Heart left ventricle (tissue), 16 donors: ENCODE measurements at regions not wholly inside any gene's neighbourhood (a gene's known extent, or its start where the extent isn't known, plus 50 kb on each side); places are given as distances from the start of the nearest gene placed in this dataset.

Experiments
- ATAC-seq, 4 donors: fragments of 200-7000 bp; cut with Tn5 transposase; one replicate each; pipeline ENCODE4 v1.9.1; 2020 to 2022; ENCODE audit warnings: moderate library complexity in 4 of 4, mild to moderate bottlenecking in 3 of 4, moderate number of reproducible peaks in 1 of 4
- DNase-seq, 5 donors: peaks; one replicate each; pipeline ENCODE4 v3.0.0-alpha.2; 2020
- H3K27ac ChIP-seq, 12 donors: fragments of 200-600 bp; sonication (generic) in 4 of 12; one replicate each; pipeline versions ENCODE4 v1.5.0 to v1.8.0; 2016 to 2022; ENCODE audit warnings: mild to moderate bottlenecking in 2 of 12
- H3K27me3 ChIP-seq, 9 donors: fragments of 200-600 bp; sonication (generic) in 2 of 9; one replicate each; pipeline versions ENCODE4 v1.5.1 to v1.8.0; 2016 to 2022; ENCODE audit warnings: mild to moderate bottlenecking in 3 of 9
- H3K36me3 ChIP-seq, 9 donors: fragments of 200-600 bp; sonication (generic) in 2 of 9; one replicate each; pipeline versions ENCODE4 v1.5.0 to v1.8.0; 2018 to 2022; ENCODE audit warnings: mild to moderate bottlenecking in 2 of 9
- H3K4me1 ChIP-seq, 12 donors: fragments of 200-600 bp; sonication (generic) in 4 of 12; one replicate each; pipeline versions ENCODE4 v1.5.0 to v1.8.0; 2016 to 2022; ENCODE audit warnings: mild to moderate bottlenecking in 3 of 12
- H3K4me3 ChIP-seq, 12 donors: fragments of 200-600 bp; sonication (generic) in 4 of 12; one replicate each; pipeline versions ENCODE4 v1.5.0 to v1.8.0; 2017 to 2022; ENCODE audit warnings: mild to moderate bottlenecking in 9 of 12, moderate library complexity in 4 of 12
- H3K9me3 ChIP-seq, 12 donors: fragments of 200-600 bp; sonication (generic) in 4 of 12; one replicate each; pipeline versions ENCODE4 v1.5.0 to v1.8.0; 2016 to 2022; ENCODE audit warnings: mild to moderate bottlenecking in 1 of 12
- CTCF ChIP-seq, 12 donors: fragments of 200-600 bp; sonication (generic) in 4 of 12; IDR thresholded peaks; one replicate each; pipeline versions ENCODE4 v1.5.0 to v1.8.0; 2018 to 2022; ENCODE audit warnings: antibody characterized with exemption in 12 of 12, mild to moderate bottlenecking in 5 of 12
- POLR2A ChIP-seq, 2 donors: fragments of 450-650 bp; IDR thresholded peaks; one replicate each; pipeline ENCODE4 v1.6.1; 2017; ENCODE audit warnings: antibody characterized with exemption in 2 of 2, mild to moderate bottlenecking in 2 of 2, moderate library complexity in 2 of 2
- WGBS, 4 donors: extraction: QIAGEN DNeasy Blood & Tissue Kit in 2 of 4; methylation state at CpG; one replicate each; pipeline versions ENCODE4 v1.1.5 to v1.1.7; 2013 to 2018; 5-methylcytosine and 5-hydroxymethylcytosine counted together
- intact Hi-C, 10 donors: fragments of 100-400 bp; cut with DNase I; formaldehyde crosslinking; loops; one replicate each; pipeline versions ENCODE4 v1.11.1 to v1.14.2; 2022
- donor health status: ischemic (EF 13 %, LVEDD 7.1; RV severe dilation, severe dysfunction).
- donor health status: healthy with polysubstance abuse.
- donor health status: DM: no; HTN: yes; CAD: no.
- donor health status: DM: no; HTN: no; CAD: no.
- donor health status: ischemic (EF 25% LVEDD 6.9; RV normal size, moderate dysfunction).
- donor health status: ischemic (EF 25% LVEDD 5.7; RV mildly dilated, moderate dysfunction).
- donor health status: healthy.
- donor health status: DM: yes; HTN: yes; CAD: no.
- donor health status: ischemic (EF 35%, LVEDD 5.7; RV mildly dilated, moderate dysfunction).
- donor health status: nonischemic (EF 11% LVEDD 7.7; RV severe dilation, severe dysfunction).
- donor health status: DM: yes; HTN: yes; CAD: no.
- donor health status: PGD.
- donor health status: ischemic (EF 29% LVEDD 5.4; RV normal size, mild dysfunction).
- donor health status: nonischemic (EF 23%, LVEDD 6.1; RV moderate dilation, normal function).

- Histone ChIP-seq H3K9me3 (no peaks in the 10 kb centered on the region), H3K27me3 (no peaks in the 10 kb centered on the region), H3K27ac (no peak overlapping the region), H3K36me3 (no peaks in the 10 kb centered on the region), H3K4me3 (no peak overlapping the region), H3K4me1 (no peaks in the 10 kb centered on the region)
- 61 to 85% (median 66%) methylated on average over 1 of the region's 1 CpG for WGBS, 4 donors
- intact Hi-C loops = no loop called here
- ATAC-seq = no peak
- no peak for DNase-seq
- TF ChIP-seq CTCF (IDR thresholded peaks at IDR 0.05) (no peak), POLR2A (IDR thresholded peaks at IDR 0.05) (no peak)
These were observed 182.2 kb downstream of the TAF11L14 start for GRCh38 chr5:17816505-17816904.

GRCh38 chr5:17816944-17817343 lies 182.7 kb downstream of the TAF11L14 start:
- no peak overlapping the region for H3K27ac ChIP-seq
- WGBS, 4 donors = 70 to 74% (median 71%) methylated on average over 2 of the region's 2 CpGs
- H3K4me1 ChIP-seq = no peaks in the 10 kb centered on the region
- no peak overlapping the region for H3K4me3 ChIP-seq
- DNase-seq = no peak
- ATAC-seq = no peak
- H3K9me3 ChIP-seq = no peaks in the 10 kb centered on the region
- intact Hi-C loops = no loop called here
- H3K27me3 ChIP-seq = no peaks in the 10 kb centered on the region
- TF ChIP-seq CTCF (IDR thresholded peaks at IDR 0.05) (no peak), POLR2A (IDR thresholded peaks at IDR 0.05) (no peak)
- H3K36me3 ChIP-seq = no peaks in the 10 kb centered on the region

DNA sequence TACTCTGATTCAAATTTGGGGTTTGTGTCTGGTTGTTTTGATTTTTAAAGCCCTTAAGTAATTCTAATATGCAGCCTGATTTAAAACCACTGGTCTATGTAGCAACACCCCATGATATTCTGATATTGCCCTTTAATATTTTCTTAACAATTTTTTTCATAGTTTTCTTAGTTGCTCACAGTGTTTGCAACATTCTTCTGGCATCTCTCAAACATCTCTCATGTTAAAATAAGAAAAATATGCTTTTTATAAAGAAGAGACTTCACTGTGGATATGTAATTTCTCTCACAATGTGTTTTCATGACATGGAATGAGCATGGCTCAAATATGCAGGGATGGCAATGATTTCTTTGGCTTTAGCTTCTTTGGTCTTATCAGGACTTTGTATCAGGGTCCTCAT lies 183.7 kb downstream of the TAF11L14 start:
- intact Hi-C loops = no loop called here
- TF ChIP-seq CTCF (IDR thresholded peaks at IDR 0.05) (no peak), POLR2A (IDR thresholded peaks at IDR 0.05) (no peak)
- no peak overlapping the region for H3K27ac ChIP-seq
- no peak for DNase-seq
- ATAC-seq = no peak
- no peak overlapping the region for H3K4me3 ChIP-seq
- no peaks in the 10 kb centered on the region for H3K9me3 ChIP-seq
- H3K36me3 ChIP-seq = no peaks in the 10 kb centered on the region
- H3K27me3 ChIP-seq = no peaks in the 10 kb centered on the region
- H3K4me1 ChIP-seq = no peaks in the 10 kb centered on the region

GRCh38 chr5:17819783-17820182 lies 185.5 kb downstream of the TAF11L14 start:
- no peak for TF ChIP-seq CTCF (IDR thresholded peaks at IDR 0.05)
- no peak for TF ChIP-seq POLR2A (IDR thresholded peaks at IDR 0.05)
- Histone ChIP-seq H3K9me3 (no peaks in the 10 kb centered on the region), H3K27ac (no peak overlapping the region), H3K27me3 (no peaks in the 10 kb centered on the region), H3K4me1 (no peaks in the 10 kb centered on the region), H3K4me3 (no peak overlapping the region), H3K36me3 (no peaks in the 10 kb centered on the region)
- no peak for DNase-seq
- ATAC-seq = no peak
- 69 to 75% (median 72%) methylated on average over 5 of the region's 5 CpGs for WGBS, 4 donors
- intact Hi-C loops = no loop called here
